ENCODE measurements at regions not wholly inside any gene's neighbourhood (a gene's known extent, or its start where the extent isn't known, plus 50 kb on each side); places are given as distances from the start of the nearest gene placed in this dataset.

- no peaks in the 10 kb centered on the region for H3K36me3 ChIP-seq (replicated peaks in 1 of 2; ENCODE audit: control insufficient read depth in 1 of 2, insufficient read depth in 2 of 2, low read length in 2 of 2)
- H3K27me3 ChIP-seq (ENCODE audit: control insufficient read depth in 2 of 2, insufficient read depth in 2 of 2, low read length in 2 of 2), result no peaks in the 10 kb centered on the region
- no peaks in the 10 kb centered on the region for H3K79me2 ChIP-seq (ENCODE audit: insufficient read depth, low read length)
- no peak overlapping the region for H3K4me3 Mint-ChIP-seq
- H3K36me3 Mint-ChIP-seq, result no peaks in the 10 kb centered on the region
- TF ChIP-seq CTCF (IDR thresholded peaks at IDR 0.05), result no peak
- H3K9ac ChIP-seq (ENCODE audit: insufficient read depth, low read length, poor library complexity, severe bottlenecking), result no peak overlapping the region
- no peak overlapping the region for H3K27ac Mint-ChIP-seq
- H3K27me3 Mint-ChIP-seq (ENCODE audit: low read depth in 3 of 3), result no peaks in the 10 kb centered on the region
- H3K4me3 ChIP-seq (replicated peaks in 1 of 3; ENCODE audit: low read depth in 2 of 3, low read length in 3 of 3), result no peak overlapping the region
- H3K4me1 ChIP-seq (ENCODE audit: control insufficient read depth in 1 of 2, insufficient read depth in 2 of 2, low read length in 2 of 2), result no peaks in the 10 kb centered on the region
- WGBS (ENCODE audit: insufficient coverage), result no CpG with 5 or more reads among the region's 2 CpGs
- intact Hi-C loops (cut with micrococcal nuclease), result no loop called here
- H3K4me1 Mint-ChIP-seq, result no peaks in the 10 kb centered on the region
- H3K9me3 Mint-ChIP-seq, result peaks cover 0 to 6% (median 0%) of the 10 kb centered on the region in 7 donors
- H3K4me2 ChIP-seq (replicated peaks; ENCODE audit: extremely low read depth, low read length, poor library complexity, severe bottlenecking), result no peak overlapping the region
- H3K27ac ChIP-seq (ENCODE audit: low read depth in 1 of 2, low read length in 2 of 2), result no peak overlapping the region
- DNase-seq, result no peak
- H2AFZ ChIP-seq (ENCODE audit: insufficient read depth, low read depth, low read length, poor library complexity, severe bottlenecking), result no peak overlapping the region
- H3K9me3 ChIP-seq (replicated peaks in 1 of 2; ENCODE audit: control insufficient read depth in 1 of 2, insufficient read depth in 1 of 2, low read length in 2 of 2), result peaks cover 12 to 15% of the 10 kb centered on the region in 2 donors
- no peaks in the 10 kb centered on the region for H4K20me1 ChIP-seq (ENCODE audit: insufficient read depth, low read length)
Measured at GRCh38 chr7:109997837-109998236, 1093.1 kb upstream of the LRRN3 start.

GRCh38 chr7:110001254-110001938 lies 1089.5 kb upstream of the LRRN3 start:
- H2AFZ ChIP-seq (ENCODE audit: insufficient read depth, low read depth, low read length, poor library complexity, severe bottlenecking), result no peak overlapping the region
- no peaks in the 10 kb centered on the region for H3K4me1 ChIP-seq (ENCODE audit: control insufficient read depth in 1 of 2, insufficient read depth in 2 of 2, low read length in 2 of 2)
- H3K27ac Mint-ChIP-seq, result no peak overlapping the region
- no peak overlapping the region for H3K4me2 ChIP-seq (replicated peaks; ENCODE audit: extremely low read depth, low read length, poor library complexity, severe bottlenecking)
- no peaks in the 10 kb centered on the region for H3K27me3 ChIP-seq (ENCODE audit: control insufficient read depth in 2 of 2, insufficient read depth in 2 of 2, low read length in 2 of 2)
- no peak for TF ChIP-seq CTCF (IDR thresholded peaks at IDR 0.05)
- H3K27ac ChIP-seq (ENCODE audit: low read depth in 1 of 2, low read length in 2 of 2), result no peak overlapping the region
- H3K79me2 ChIP-seq (ENCODE audit: insufficient read depth, low read length), result no peaks in the 10 kb centered on the region
- no peak overlapping the region for H3K9ac ChIP-seq (ENCODE audit: insufficient read depth, low read length, poor library complexity, severe bottlenecking)
- DNase-seq, result no peak
- intact Hi-C loops (cut with micrococcal nuclease), result no loop called here
- no peak overlapping the region for H3K4me3 Mint-ChIP-seq
- no peaks in the 10 kb centered on the region for H3K27me3 Mint-ChIP-seq (ENCODE audit: low read depth in 3 of 3)
- H4K20me1 ChIP-seq (ENCODE audit: insufficient read depth, low read length), result no peaks in the 10 kb centered on the region
- no peaks in the 10 kb centered on the region for H3K36me3 ChIP-seq (replicated peaks in 1 of 2; ENCODE audit: control insufficient read depth in 1 of 2, insufficient read depth in 2 of 2, low read length in 2 of 2)
- peaks cover 12 to 15% of the 10 kb centered on the region in 2 donors for H3K9me3 ChIP-seq (replicated peaks in 1 of 2; ENCODE audit: control insufficient read depth in 1 of 2, insufficient read depth in 1 of 2, low read length in 2 of 2)
- no peaks in the 10 kb centered on the region for H3K4me1 Mint-ChIP-seq
- WGBS (ENCODE audit: insufficient coverage), result no CpG with 5 or more reads among the region's 1 CpG
- H3K36me3 Mint-ChIP-seq, result no peaks in the 10 kb centered on the region
- H3K9me3 Mint-ChIP-seq, result peaks cover 0 to 6% (median 0%) of the 10 kb centered on the region in 7 donors
- no peak overlapping the region for H3K4me3 ChIP-seq (replicated peaks in 1 of 3; ENCODE audit: low read depth in 2 of 3, low read length in 3 of 3)
